ENCODE measurements at regions not wholly inside any gene's neighbourhood (a gene's known extent, or its start where the extent isn't known, plus 50 kb on each side); places are given as distances from the start of the nearest gene placed in this dataset.

DNA sequence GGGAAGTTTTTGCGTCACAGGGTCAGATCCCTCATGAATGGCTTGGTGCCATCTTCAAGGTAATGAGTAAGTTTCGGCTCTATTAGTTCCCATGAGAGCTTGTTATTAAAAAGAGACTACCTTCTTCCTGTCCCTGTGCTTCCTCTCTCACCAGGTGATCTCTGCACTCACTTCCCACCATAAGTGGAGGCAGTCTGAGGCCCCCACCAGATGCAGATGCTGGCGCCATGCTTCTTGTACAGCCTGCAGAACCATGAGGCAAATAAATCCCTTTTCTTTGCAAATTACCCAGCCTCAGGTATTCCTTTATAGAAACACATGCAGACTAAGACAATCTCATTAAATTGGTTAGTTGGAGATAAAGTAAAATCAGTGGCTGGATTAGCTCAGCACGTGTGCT, 75.6 kb upstream of the RFC3 start (continued):
- TF ChIP-seq, protein P1, sequence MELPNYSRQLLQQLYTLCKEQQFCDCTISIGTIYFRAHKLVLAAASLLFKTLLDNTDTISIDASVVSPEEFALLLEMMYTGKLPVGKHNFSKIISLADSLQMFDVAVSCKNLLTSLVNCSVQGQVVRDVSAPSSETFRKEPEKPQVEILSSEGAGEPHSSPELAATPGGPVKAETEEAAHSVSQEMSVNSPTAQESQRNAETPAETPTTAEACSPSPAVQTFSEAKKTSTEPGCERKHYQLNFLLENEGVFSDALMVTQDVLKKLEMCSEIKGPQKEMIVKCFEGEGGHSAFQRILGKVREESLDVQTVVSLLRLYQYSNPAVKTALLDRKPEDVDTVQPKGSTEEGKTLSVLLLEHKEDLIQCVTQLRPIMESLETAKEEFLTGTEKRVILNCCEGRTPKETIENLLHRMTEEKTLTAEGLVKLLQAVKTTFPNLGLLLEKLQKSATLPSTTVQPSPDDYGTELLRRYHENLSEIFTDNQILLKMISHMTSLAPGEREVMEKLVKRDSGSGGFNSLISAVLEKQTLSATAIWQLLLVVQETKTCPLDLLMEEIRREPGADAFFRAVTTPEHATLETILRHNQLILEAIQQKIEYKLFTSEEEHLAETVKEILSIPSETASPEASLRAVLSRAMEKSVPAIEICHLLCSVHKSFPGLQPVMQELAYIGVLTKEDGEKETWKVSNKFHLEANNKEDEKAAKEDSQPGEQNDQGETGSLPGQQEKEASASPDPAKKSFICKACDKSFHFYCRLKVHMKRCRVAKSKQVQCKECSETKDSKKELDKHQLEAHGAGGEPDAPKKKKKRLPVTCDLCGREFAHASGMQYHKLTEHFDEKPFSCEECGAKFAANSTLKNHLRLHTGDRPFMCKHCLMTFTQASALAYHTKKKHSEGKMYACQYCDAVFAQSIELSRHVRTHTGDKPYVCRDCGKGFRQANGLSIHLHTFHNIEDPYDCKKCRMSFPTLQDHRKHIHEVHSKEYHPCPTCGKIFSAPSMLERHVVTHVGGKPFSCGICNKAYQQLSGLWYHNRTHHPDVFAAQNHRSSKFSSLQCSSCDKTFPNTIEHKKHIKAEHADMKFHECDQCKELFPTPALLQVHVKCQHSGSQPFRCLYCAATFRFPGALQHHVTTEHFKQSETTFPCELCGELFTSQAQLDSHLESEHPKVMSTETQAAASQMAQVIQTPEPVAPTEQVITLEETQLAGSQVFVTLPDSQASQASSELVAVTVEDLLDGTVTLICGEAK (IDR thresholded peaks at IDR 0.05; ENCODE audit: borderline replicate concordance) = no peak
- TF ChIP-seq LARP7 (IDR thresholded peaks at IDR 0.05) (no peak), MEF2B (IDR thresholded peaks at IDR 0.05; ENCODE audit: partially characterized antibody, poor library complexity, severe bottlenecking) (no peak), BHLHE40 (IDR thresholded peaks at IDR 0.05; ENCODE audit: borderline replicate concordance in 1 of 2, low read depth in 2 of 2, low read length in 1 of 2) (no peak), GABPA (IDR thresholded peaks at IDR 0.05; ENCODE audit: low read depth) (no peak)
- TF ChIP-seq, protein P2, sequence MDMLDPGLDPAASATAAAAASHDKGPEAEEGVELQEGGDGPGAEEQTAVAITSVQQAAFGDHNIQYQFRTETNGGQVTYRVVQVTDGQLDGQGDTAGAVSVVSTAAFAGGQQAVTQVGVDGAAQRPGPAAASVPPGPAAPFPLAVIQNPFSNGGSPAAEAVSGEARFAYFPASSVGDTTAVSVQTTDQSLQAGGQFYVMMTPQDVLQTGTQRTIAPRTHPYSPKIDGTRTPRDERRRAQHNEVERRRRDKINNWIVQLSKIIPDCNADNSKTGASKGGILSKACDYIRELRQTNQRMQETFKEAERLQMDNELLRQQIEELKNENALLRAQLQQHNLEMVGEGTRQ (IDR thresholded peaks at IDR 0.05; ENCODE audit: borderline replicate concordance, low read depth, low read length) = no peak
- TF ChIP-seq, protein P3, sequence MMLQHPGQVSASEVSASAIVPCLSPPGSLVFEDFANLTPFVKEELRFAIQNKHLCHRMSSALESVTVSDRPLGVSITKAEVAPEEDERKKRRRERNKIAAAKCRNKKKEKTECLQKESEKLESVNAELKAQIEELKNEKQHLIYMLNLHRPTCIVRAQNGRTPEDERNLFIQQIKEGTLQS (IDR thresholded peaks at IDR 0.05; ENCODE audit: borderline replicate concordance, extremely low read depth, low read depth, low read length) = no peak

All from GM12878 (cell line).